ENCODE measurements at regions not wholly inside any gene's neighbourhood (a gene's known extent, or its start where the extent isn't known, plus 50 kb on each side); places are given as distances from the start of the nearest gene placed in this dataset.

- peak in 3 of 4 donors; percentile 58 to 64 (median 58) for ATAC-seq
- Histone ChIP-seq H3K27me3 (peaks cover 0 to 6% (median 0%) of the 10 kb centered on the region in 4 donors), H3K4me1 (no peaks in the 10 kb centered on the region), H3K36me3 (no peaks in the 10 kb centered on the region), H3K9me3 (no peaks in the 10 kb centered on the region), H3K4me3 (no peak overlapping the region), H3K27ac (no peak overlapping the region)
- intact Hi-C loops (cut with DNase I): no loop called here
- WGBS, 2 donors: 20 to 21% methylated on average over 3 of the region's 3 CpGs
- no peak for DNase-seq
- FAIRE-seq: no peak
- peak in 3 of 4 donors; percentile 13 to 45 (median 20) for TF ChIP-seq CTCF (IDR thresholded peaks at IDR 0.05)
Observed at GRCh38 chr14:82855912-82856391, 1322.3 kb upstream of the SEL1L start.

GRCh38 chr14:82861313-82861712 is 1327.7 kb upstream of the SEL1L start:
- ATAC-seq (no peak), FAIRE-seq (no peak), DNase-seq (no peak)
- TF ChIP-seq CTCF (IDR thresholded peaks at IDR 0.05): no peak
- Histone ChIP-seq H3K27me3 (no peaks in the 10 kb centered on the region), H3K4me3 (no peak overlapping the region), H3K4me1 (no peaks in the 10 kb centered on the region), H3K36me3 (no peaks in the 10 kb centered on the region), H3K27ac (no peak overlapping the region), H3K9me3 (no peaks in the 10 kb centered on the region)
- intact Hi-C loops (cut with DNase I): no loop called here
- 83 to 88% methylated on average over 5 of the region's 5 CpGs for WGBS, 2 donors

- Histone ChIP-seq H3K4me1 (no peaks in the 10 kb centered on the region), H3K36me3 (no peaks in the 10 kb centered on the region), H3K4me3 (no peak overlapping the region), H3K27me3 (no peaks in the 10 kb centered on the region), H3K9me3 (no peaks in the 10 kb centered on the region), H3K27ac (no peak overlapping the region)
- intact Hi-C loops (cut with DNase I): no loop called here
- ATAC-seq: no peak
- no peak for TF ChIP-seq CTCF (IDR thresholded peaks at IDR 0.05)
- no peak for FAIRE-seq
- DNase-seq: peak in 3 of 6 donors; percentile 13 to 15 (median 14)
- 41 to 47% methylated on average over 8 of the region's 8 CpGs for WGBS, 2 donors
Observed at GRCh38 chr14:82872494-82872893, 1338.8 kb upstream of the SEL1L start.

- no peak for DNase-seq
- Histone ChIP-seq H3K36me3 (no peaks in the 10 kb centered on the region), H3K9me3 (no peaks in the 10 kb centered on the region), H3K27me3 (no peaks in the 10 kb centered on the region), H3K4me1 (no peaks in the 10 kb centered on the region), H3K27ac (no peak overlapping the region), H3K4me3 (no peak overlapping the region)
- intact Hi-C loops (cut with DNase I): no loop called here
- no peak for TF ChIP-seq CTCF (IDR thresholded peaks at IDR 0.05)
- no peak for FAIRE-seq
- 77 to 78% methylated on average over 3 of the region's 3 CpGs for WGBS, 2 donors
- ATAC-seq: no peak
Observed at GRCh38 chr14:82878951-82879350, 1345.3 kb upstream of the SEL1L start.

- Histone ChIP-seq H3K27ac (no peak overlapping the region), H3K36me3 (no peaks in the 10 kb centered on the region), H3K27me3 (no peaks in the 10 kb centered on the region), H3K4me3 (no peak overlapping the region), H3K4me1 (no peaks in the 10 kb centered on the region), H3K9me3 (no peaks in the 10 kb centered on the region)
- FAIRE-seq: no peak
- intact Hi-C loops (cut with DNase I): no loop called here
- no peak for DNase-seq
- 36 to 41% methylated on average over 5 of the region's 5 CpGs for WGBS, 2 donors
- no peak for TF ChIP-seq CTCF (IDR thresholded peaks at IDR 0.05)
- ATAC-seq: no peak
Observed at GRCh38 chr14:82879949-82880535, 1346.4 kb upstream of the SEL1L start.
